Left lung (tissue), 4 donors: ENCODE measurements at regions not wholly inside any gene's neighbourhood (a gene's known extent, or its start where the extent isn't known, plus 50 kb on each side); places are given as distances from the start of the nearest gene placed in this dataset.

Experiments used
- ATAC-seq: fragments of 200-7000 bp; cut with Tn5 transposase; one replicate; pipeline ENCODE4 v1.9.1; 2020; ENCODE audit warnings: moderate library complexity
- DNase-seq, 4 donors: peaks; one replicate each; pipeline ENCODE4 v3.0.0-alpha.2; 2013 to 2020
- H3K27ac ChIP-seq, 2 donors: fragments of 200-600 bp; sonication (generic) in 1 of 2; one replicate each; pipeline versions ENCODE4 v1.5.0 to v1.8.0; 2020 to 2021
- H3K27me3 ChIP-seq, 2 donors: fragments of 200-600 bp; sonication (generic) in 1 of 2; one replicate each; pipeline versions ENCODE4 v1.5.0 to v1.8.0; 2020 to 2021
- H3K36me3 ChIP-seq, 2 donors: fragments of 200-600 bp; sonication (generic) in 1 of 2; one replicate each; pipeline versions ENCODE4 v1.5.0 to v1.8.0; 2020 to 2021
- H3K4me1 ChIP-seq, 2 donors: fragments of 200-600 bp; one replicate each; pipeline ENCODE4 v1.8.0; 2021
- H3K4me3 ChIP-seq, 2 donors: fragments of 200-600 bp; sonication (generic) in 1 of 2; one replicate each; pipeline versions ENCODE4 v1.5.0 to v1.8.0; 2020 to 2021; ENCODE audit warnings: mild to moderate bottlenecking in 1 of 2
- H3K9me3 ChIP-seq, 2 donors: fragments of 200-600 bp; sonication (generic) in 1 of 2; one replicate each; pipeline versions ENCODE4 v1.5.0 to v1.8.0; 2020 to 2021
- intact Hi-C, 2 donors: fragments of 100-400 bp; cut with DNase I; formaldehyde crosslinking; loops; one replicate each; pipeline versions ENCODE4 v1.11.2 to v1.14.2; 2022
- TF ChIP-seq, protein P1 (sequence below), 2 donors: fragments of 200-600 bp; sonication (generic) in 1 of 2; IDR thresholded peaks; one replicate each; pipeline versions ENCODE4 v1.5.0 to v1.8.0; 2021; ENCODE audit warnings: antibody characterized with exemption in 2 of 2
- donor health status: DM: no; HTN: yes; CAD: no.
- donor health status: DM: no; HTN: no; CAD: no.

DNA sequence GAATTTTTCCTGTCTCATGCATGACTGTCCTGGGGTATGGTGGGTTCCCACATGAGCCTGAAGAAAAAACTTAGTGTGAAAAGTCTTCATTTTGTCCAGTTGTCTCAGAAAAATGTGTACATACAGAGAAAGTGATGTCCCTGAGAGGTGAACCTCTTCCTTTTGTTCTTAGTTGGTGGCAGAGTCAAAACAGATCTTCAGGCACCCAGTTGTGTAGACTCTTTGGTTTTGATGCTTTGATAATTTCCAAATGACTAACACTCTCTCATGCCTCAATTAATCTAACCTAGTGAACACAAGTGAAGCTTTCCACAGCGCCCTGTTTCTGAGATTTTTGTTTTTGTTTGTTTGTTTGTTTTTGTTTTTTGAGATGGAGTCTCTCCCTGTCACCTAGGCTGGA, 273.5 kb downstream of the PIK3C3 start:
- TF ChIP-seq, protein P1, sequence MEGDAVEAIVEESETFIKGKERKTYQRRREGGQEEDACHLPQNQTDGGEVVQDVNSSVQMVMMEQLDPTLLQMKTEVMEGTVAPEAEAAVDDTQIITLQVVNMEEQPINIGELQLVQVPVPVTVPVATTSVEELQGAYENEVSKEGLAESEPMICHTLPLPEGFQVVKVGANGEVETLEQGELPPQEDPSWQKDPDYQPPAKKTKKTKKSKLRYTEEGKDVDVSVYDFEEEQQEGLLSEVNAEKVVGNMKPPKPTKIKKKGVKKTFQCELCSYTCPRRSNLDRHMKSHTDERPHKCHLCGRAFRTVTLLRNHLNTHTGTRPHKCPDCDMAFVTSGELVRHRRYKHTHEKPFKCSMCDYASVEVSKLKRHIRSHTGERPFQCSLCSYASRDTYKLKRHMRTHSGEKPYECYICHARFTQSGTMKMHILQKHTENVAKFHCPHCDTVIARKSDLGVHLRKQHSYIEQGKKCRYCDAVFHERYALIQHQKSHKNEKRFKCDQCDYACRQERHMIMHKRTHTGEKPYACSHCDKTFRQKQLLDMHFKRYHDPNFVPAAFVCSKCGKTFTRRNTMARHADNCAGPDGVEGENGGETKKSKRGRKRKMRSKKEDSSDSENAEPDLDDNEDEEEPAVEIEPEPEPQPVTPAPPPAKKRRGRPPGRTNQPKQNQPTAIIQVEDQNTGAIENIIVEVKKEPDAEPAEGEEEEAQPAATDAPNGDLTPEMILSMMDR (IDR thresholded peaks at IDR 0.05): no peak
- intact Hi-C loops: no loop called here
- Histone ChIP-seq H3K4me1 (no peaks in the 10 kb centered on the region), H3K4me3 (no peak overlapping the region), H3K9me3 (no peaks in the 10 kb centered on the region), H3K36me3 (no peaks in the 10 kb centered on the region), H3K27ac (no peak overlapping the region), H3K27me3 (no peaks in the 10 kb centered on the region)
- no peak for DNase-seq
- ATAC-seq: no peak

DNA sequence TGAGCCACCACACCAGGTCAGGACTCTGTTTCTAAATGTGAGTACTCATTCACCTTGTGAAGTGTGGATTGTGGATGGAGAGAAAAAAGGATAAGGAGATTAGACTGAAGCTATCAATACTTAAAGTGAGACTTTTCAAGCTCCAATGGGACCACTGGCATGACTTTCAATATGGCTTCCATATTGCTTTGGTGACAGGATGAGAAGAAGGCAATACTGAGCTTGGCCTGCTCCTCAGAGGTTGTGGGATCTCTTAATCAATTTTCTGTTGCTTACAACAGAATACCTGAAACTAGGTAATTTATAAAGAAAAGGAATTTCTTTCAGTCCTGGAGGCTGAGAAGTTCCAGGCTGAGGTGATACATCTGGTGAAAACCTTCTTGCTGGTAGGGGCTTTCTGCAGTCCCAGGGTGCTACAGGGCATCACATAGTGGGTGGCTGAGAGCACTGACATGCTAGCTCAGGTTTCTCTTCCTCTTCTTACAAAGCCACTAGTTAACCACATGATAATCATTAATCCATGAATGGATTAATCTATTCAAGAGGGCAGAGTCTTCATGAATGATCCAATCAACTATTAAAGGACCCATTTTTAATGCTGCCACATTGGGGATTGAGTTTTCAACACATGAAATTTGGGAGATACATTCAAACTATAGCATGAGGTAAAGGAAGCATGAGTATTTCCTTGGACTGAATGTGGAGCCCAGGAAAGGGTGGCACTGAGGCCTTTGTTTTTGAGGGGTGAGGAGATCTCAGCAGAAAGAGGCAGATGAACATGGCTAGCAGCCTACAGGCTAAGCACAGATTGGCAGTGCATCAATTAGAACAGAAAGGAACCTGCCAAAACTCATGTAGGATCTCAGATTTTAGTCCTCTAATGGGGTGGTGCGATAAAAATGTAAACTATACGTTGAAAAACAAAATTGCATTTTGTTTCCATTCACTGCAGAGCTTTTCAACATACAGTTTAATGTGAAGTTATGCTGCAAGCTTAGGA, 274.5 kb downstream of the PIK3C3 start:
- no peak overlapping the region for H3K27ac ChIP-seq
- intact Hi-C loops: no loop called here

DNA sequence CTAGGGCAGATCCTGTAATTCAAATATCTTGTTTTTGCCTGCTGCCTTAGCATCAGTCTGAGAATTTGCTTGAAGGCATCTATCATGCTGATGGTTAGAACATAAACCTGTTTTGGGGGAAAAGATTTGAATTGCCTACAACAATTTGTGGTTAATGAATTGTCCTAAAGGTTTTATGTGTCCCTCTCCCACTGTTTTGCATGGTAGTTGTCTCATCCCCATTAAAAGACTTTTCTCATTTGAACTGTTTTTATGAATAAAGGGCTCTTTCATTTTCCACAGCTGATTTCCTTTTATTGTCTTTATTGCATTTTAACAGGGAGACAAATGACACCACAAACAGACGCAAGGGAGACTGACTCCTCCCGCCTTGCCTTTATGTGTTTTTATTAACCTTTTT, 275.6 kb downstream of the PIK3C3 start:
- no peaks in the 10 kb centered on the region for H3K4me1 ChIP-seq
- DNase-seq: no peak
- intact Hi-C loops: no loop called here
- ATAC-seq: no peak
- TF ChIP-seq, protein P1 (IDR thresholded peaks at IDR 0.05): no peak
- H3K4me3 ChIP-seq: no peak overlapping the region
- no peaks in the 10 kb centered on the region for H3K9me3 ChIP-seq
- no peak overlapping the region for H3K27ac ChIP-seq
- no peaks in the 10 kb centered on the region for H3K27me3 ChIP-seq
- H3K36me3 ChIP-seq: no peaks in the 10 kb centered on the region

More for the DNA sequence above, 274.5 kb downstream of the PIK3C3 start:
- H3K36me3 ChIP-seq: no peaks in the 10 kb centered on the region
- DNase-seq: no peak
- H3K4me3 ChIP-seq: no peak overlapping the region
- no peaks in the 10 kb centered on the region for H3K27me3 ChIP-seq
- no peak for ATAC-seq
- H3K4me1 ChIP-seq: no peaks in the 10 kb centered on the region
- TF ChIP-seq, protein P1 (IDR thresholded peaks at IDR 0.05): no peak
- no peaks in the 10 kb centered on the region for H3K9me3 ChIP-seq

DNA sequence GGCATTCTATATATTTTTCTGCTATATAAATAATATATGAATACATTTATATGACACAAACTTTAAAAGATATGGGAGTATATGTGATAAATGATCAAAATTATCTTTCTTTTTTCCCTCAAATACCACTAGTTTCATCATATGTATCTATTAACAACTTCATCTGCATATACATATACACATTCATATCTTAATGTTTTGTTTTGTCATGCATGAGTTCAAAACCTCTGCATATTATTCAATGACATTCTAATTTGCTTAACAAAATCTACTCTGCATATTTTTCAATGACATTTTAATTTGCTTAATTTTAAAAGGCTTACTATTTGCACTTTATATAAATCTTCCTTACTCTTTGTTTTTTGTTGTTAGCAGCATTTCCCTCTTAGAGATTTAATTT, 276.2 kb downstream of the PIK3C3 start:
- no peaks in the 10 kb centered on the region for H3K27me3 ChIP-seq
- H3K4me1 ChIP-seq: no peaks in the 10 kb centered on the region
- H3K4me3 ChIP-seq: no peak overlapping the region
- ATAC-seq (no peak), DNase-seq (no peak)
- no peaks in the 10 kb centered on the region for H3K36me3 ChIP-seq
- intact Hi-C loops: no loop called here
- TF ChIP-seq, protein P1 (IDR thresholded peaks at IDR 0.05): no peak
- H3K27ac ChIP-seq: no peak overlapping the region
- no peaks in the 10 kb centered on the region for H3K9me3 ChIP-seq

DNA sequence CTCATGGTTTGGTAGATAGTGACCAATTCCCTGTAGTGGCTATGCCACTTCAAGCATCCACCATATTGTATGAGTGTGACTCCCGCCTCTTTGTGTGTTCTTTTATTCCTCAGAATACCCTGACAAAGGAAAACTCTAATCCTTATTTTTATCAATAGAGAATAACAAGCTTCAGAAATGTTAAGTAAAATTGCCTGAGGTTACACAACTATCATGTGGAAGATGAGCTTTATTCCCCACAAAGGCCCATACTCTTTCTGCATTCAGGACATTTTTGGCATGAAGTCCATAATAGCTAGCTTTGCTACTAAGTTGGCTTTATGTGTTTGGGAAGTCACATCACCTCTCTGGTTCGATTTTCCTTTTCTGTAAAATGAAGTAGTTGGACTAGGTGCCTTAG, 276.8 kb downstream of the PIK3C3 start:
- ATAC-seq (no peak), DNase-seq (no peak)
- H3K27ac ChIP-seq: no peak overlapping the region
- no peaks in the 10 kb centered on the region for H3K36me3 ChIP-seq
- H3K27me3 ChIP-seq: no peaks in the 10 kb centered on the region
- no peaks in the 10 kb centered on the region for H3K4me1 ChIP-seq
- TF ChIP-seq, protein P1 (IDR thresholded peaks at IDR 0.05): no peak
- intact Hi-C loops: no loop called here
- no peaks in the 10 kb centered on the region for H3K9me3 ChIP-seq
- no peak overlapping the region for H3K4me3 ChIP-seq
